Activated CD8-positive, alpha-beta memory T cell treated with anti-CD3 and anti-CD28 coated beads for 24 hours (primary cell): ENCODE measurements at regions not wholly inside any gene's neighbourhood (a gene's known extent, or its start where the extent isn't known, plus 50 kb on each side); places are given as distances from the start of the nearest gene placed in this dataset.

Experiments
- DNase-seq: peaks from one replicate; pipeline ENCODE4 v3.0.0-alpha.2; 2020

DNA sequence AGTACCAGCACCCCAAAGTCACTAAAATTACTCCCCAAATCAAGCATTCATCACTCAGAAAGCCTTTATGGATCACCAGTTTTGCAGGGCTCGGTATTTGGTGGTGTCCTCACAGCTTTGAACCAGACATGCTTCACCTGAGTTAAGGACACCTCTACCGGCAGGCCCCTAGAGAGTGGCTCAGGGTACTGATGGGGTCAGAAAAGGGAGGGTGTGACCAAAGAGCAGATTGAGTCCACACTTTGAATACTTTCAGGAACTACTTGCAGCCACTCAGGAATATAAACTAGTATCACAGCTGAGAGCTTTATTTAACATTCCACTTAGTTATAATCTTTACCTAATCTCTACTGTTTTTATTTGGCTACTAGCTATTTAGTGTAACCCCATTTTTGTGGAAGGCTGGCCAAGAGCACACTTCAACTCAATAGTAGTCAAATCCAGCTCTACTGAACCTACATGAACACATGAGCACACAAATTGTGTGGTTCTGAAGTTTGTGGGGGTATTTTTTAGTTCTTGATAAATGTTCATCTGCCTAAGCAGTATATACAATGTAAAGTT is 109.6 kb upstream of the SPRY1 start:
- DNase-seq: no peak

- no peak for DNase-seq
Observed at GRCh38 chr4:123288309-123289025, 108.1 kb upstream of the SPRY1 start.

DNA sequence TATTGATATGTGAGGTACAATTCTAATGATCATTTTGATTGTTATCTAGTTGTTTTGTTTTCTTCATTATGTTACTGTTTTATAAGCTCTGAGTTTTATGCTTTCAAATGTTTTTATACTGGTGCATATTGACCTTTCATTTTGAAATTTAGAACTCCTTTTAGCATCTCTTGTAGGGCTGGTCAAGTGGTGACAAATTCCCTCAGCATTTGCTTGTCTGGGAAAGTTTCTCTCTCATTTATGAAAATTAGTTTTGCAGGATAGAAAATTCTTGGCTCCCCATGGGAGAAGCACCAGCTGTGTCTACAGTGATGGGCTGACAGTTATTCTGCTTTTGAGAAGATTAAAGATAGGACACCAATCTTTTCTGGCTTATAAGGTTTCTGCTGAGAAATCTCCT is 105.3 kb upstream of the SPRY1 start:
- DNase-seq: no peak

GRCh38 chr4:123297836-123298235 is 98.8 kb upstream of the SPRY1 start:
- DNase-seq: no peak

DNA sequence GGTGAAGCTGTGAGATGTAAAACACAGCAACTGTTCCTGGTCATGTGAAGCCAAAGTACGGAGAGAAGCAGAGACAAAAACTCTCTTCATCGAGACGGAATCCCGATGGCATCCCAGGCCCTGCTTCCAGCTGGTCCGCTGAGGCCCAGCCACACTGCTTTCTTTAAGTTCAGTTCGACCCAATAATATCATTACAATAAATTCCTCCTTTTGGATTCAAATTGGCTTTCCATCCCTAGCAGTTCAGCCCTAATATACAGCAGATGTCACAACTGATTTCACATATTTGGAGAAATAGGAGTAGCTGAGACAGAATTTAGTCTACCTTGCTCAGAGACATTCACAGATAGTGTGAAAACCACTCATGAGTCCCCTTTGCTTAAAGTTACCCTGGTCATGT is 98.3 kb upstream of the SPRY1 start:
- no peak for DNase-seq

DNA sequence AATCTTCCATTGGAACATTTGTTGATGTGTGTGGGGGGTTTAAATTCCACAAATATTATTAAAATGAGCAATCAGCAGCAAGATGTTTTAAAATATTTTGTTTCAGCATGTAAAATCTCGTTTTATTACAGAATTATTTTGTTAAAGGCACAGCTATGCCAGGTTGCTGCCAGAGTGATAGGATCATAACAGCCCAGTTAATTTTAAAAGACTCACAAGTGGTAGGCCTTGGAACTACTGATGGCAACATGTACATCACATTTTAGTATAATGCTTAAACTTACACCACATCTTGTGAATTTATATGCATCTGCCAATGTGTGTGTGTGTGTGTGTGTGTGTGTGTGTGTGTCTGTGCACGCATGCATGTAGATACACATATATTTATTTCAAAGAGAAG is 97.8 kb upstream of the SPRY1 start:
- DNase-seq: no peak

DNA sequence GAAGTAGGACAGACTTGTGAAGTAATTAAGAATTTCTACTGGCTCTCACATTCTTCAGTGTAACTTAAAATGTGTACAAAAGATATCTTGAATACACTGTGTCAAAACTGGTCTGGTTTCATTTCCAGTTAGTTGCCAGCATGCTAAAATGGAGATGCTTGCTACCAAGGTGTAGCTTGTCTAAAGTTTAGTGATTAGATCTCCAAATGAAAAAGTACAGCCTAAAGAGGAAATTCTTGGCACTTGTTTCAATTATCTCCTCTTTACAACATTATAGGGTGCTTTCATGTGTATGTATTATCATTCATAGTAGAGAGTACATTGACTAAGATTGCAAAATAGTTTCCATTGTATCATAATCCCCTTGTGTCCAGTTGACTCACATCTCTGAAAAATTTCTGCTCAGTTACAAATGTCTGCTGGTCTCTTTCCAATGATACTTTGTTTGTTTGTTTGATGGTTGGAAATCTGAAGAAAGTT is 97.3 kb upstream of the SPRY1 start:
- DNase-seq: no peak

DNA sequence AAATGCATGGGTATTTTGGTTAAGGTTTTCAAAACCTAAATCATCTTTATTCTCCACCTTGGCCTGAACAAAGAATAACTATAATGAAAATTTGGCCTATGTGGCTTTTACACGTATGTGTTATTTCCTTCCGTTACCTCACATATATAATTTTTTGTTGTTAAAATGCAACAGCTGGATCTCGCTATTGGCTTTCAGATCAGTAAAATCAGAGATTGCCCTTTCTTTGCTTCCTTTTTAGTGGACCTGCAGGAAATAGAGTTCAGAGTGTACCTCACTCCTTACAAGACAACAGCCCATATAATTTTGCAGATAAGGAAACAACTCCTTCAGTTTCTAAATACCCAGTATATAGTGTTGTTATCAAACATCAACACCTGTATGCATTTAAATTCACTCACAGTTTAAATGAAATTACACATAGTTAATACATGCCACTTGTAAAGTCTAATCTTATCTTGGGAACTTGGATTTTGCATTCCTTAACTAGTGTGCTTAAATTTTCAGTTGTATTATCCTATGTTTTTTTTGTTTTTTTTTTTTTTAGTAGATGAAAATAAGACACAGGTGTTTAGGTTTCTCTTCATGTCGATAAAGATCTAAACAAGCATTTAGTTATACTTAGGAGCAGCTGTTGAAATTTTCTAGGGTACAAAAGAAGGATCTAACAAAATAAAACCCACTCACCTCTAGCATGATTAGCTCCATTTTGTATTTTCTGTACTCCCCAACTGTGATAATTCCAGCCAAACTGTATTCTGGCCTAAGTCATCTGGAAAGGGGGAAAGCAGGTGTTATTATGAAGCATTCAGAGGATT is 96.2 kb upstream of the SPRY1 start:
- DNase-seq: no peak

DNA sequence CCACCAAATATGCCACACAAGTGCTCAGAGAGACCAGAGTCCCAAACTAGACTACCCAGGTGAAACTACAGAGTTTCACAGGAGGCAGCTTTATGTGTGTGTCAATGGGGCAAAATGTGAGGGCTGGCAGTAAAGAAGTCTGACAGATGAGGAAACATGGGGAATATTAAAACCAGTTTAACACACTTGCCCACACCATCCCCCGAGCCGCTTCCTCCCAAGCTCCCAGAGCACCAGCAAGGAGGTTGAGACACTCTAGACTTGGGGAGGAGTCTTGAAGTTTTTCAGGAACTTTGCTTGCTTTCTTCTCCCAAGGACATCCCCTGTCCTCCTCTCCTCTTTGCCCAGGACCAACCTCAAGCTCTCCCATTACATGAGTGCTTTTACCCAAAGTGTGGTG is 94.7 kb upstream of the SPRY1 start:
- DNase-seq: no peak

GRCh38 chr4:123304151-123304964 is 92.2 kb upstream of the SPRY1 start:
- DNase-seq: no peak

GRCh38 chr4:123305736-123306135 is 90.9 kb upstream of the SPRY1 start:
- DNase-seq: no peak

- DNase-seq: no peak
Observed at GRCh38 chr4:123306769-123307168, 89.8 kb upstream of the SPRY1 start.

DNA sequence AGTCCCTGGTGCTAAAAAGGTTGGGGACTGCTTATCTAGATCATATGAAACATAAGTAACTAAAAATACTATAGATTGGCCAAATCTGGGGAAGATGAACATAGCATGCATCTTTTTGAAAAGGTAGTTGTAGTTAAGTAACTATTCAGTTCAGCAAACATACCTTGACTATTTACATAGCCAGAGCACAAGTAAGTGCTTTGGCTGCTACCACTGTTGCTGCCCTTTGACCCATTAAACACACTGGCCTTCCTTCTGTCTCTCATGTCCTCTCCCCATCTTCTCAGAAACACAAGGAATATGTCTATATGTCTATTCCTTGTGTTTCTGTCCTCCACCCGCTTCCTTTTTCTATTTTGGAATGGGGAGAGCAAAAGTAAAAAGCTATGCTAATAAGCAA is 87.9 kb upstream of the SPRY1 start:
- no peak for DNase-seq

DNA sequence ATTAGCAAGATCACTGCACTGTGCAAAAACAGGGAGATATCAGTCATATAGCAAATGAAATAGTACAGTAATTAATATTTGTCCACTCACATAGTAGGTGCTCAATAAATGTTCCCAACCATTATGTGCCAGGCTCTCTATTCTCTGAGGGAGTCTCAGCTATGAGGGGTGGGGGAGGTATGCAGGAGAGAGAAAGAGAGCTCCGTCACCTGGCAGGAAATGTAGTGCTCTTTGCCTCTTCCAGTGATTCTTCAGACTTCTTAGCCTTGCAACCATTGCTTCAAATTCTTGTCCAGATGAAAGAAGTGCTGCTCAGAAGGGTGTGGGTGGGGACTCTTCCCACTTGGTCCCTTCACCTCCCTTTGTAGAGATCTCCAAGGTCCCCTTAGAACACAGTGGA is 84.5 kb upstream of the SPRY1 start:
- no peak for DNase-seq

DNA sequence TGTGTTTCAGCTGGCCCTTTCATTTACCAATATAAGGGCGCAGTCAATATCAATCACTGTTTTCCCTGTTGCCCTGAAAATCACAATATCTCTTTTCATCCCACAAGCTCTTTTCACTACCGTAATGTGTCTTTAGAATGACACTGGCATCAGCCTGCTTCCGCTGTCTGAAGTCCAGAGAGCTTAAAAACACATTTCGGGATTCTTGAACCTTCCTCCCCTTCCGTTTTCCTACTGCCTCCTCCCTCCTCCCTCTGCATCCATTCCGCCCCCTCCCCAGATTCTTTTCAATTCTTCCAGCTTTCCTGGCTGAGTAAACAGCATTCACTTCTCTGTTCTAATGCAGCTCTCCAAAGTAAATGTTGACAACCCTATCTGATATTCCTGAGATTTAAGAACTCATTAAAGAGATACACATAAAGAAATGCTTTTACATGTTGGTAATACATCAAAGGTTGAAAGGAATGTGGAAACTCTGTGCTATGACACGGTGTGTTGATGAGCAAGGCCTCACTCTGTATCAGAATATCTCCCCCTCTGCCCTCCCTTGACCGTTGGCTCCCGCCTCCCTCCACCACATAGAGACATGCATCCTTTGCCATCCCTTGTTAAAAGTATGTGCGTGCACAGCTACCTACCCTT is 83.5 kb upstream of the SPRY1 start:
- no peak for DNase-seq

GRCh38 chr4:123315617-123316016 is 81.0 kb upstream of the SPRY1 start:
- no peak for DNase-seq

- DNase-seq: no peak
Observed at GRCh38 chr4:123317211-123317610, 79.4 kb upstream of the SPRY1 start.

DNA sequence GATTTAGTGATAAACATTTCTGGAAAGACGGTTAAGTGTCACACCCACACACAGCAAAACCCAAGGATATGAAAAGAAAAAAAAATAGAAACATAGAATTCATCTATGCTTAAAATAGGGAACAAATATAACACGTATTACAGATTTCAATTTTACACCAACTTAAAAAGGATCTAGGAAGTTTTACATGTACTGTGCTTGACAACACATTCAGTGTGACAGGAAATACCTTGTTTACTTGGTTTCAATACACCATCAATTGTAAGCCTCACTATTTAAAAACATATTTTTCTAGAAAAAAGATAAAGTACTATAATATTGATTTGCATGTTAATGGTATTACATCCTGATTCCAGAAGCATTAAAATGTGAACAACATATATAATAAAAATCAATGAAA is 77.0 kb upstream of the SPRY1 start:
- DNase-seq: no peak

- DNase-seq: no peak
Observed at GRCh38 chr4:123323998-123324397, 72.6 kb upstream of the SPRY1 start.

DNA sequence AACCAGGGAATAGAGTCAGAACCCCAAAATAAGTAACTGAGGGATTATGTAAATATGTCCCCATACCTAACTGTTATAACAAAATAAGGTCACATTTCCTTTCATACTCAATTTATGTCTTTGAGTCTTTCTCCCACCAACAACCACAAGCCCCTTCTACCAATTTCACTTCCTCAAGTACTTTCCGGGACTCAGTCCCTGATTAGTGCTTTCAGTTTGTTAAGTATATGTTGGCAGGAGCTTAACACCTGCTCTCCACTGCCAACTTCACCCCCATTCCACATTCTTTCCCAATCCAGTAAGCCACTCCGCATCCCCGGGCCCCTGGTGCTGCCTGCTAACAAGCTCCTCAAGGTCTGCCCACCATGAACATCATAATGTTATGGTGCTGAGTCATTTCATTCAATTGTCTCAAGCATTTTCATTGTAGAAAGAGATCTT is 71.3 kb upstream of the SPRY1 start:
- DNase-seq: no peak

GRCh38 chr4:123327346-123327745 is 69.2 kb upstream of the SPRY1 start:
- DNase-seq: no peak

- no peak for DNase-seq
Observed at GRCh38 chr4:123327846-123328429, 68.7 kb upstream of the SPRY1 start.
